H9 (cell line): ENCODE measurements at regions not wholly inside any gene's neighbourhood (a gene's known extent, or its start where the extent isn't known, plus 50 kb on each side); places are given as distances from the start of the nearest gene placed in this dataset.

Experiments
- DNase-seq: peaks from one replicate; pipeline ENCODE4 v3.0.0-alpha.2; 2017
- H2AFZ ChIP-seq: one replicate; pipeline ENCODE4 v1.6.1; 2013; ENCODE audit warnings: mild to moderate bottlenecking, low read length, control low read depth, moderate library complexity
- H2AK5ac ChIP-seq: 2 replicates; pipeline ENCODE4 v1.6.1; 2013; ENCODE audit warnings: low read length, control low read depth, mixed read lengths; ENCODE audit not compliant: insufficient read length
- H2BK120ac ChIP-seq: one replicate; pipeline ENCODE4 v1.6.1; 2013; ENCODE audit warnings: low read depth, mild to moderate bottlenecking, low read length, control low read depth, inconsistent platforms; ENCODE audit not compliant: poor library complexity, severe bottlenecking
- H2BK12ac ChIP-seq: 2 replicates; pipeline ENCODE4 v1.6.1; 2013; ENCODE audit warnings: low read length, control low read depth, mixed read lengths, low read depth; ENCODE audit not compliant: insufficient read length
- H2BK15ac ChIP-seq: 2 replicates; pipeline ENCODE4 v1.6.1; 2013; ENCODE audit warnings: low read depth, low read length, control low read depth
- H2BK20ac ChIP-seq: one replicate; pipeline ENCODE4 v1.6.1; 2013; ENCODE audit warnings: low read depth, mild to moderate bottlenecking, low read length, control low read depth, inconsistent platforms; ENCODE audit not compliant: poor library complexity, severe bottlenecking
- H2BK5ac ChIP-seq: 2 replicates; pipeline ENCODE4 v1.6.1; 2013; ENCODE audit warnings: low read length, control low read depth, mixed read lengths; ENCODE audit not compliant: insufficient read length
- H3K14ac ChIP-seq: 2 replicates; pipeline ENCODE4 v1.6.1; 2013; ENCODE audit warnings: low read length, control low read depth; ENCODE audit not compliant: insufficient read depth
- H3K18ac ChIP-seq: 2 replicates; pipeline ENCODE4 v1.6.1; 2013; ENCODE audit warnings: low read depth, mild to moderate bottlenecking, mixed read lengths, low read length, control low read depth; ENCODE audit not compliant: insufficient read length
- H3K23ac ChIP-seq: 2 replicates; pipeline ENCODE4 v1.6.1; 2013; ENCODE audit warnings: low read length, control low read depth, mixed read lengths, low read depth; ENCODE audit not compliant: insufficient read length
- H3K23me2 ChIP-seq: 2 replicates; pipeline ENCODE4 v1.6.1; 2013; ENCODE audit warnings: low read depth, mild to moderate bottlenecking, mixed read lengths, low read length, control low read depth; ENCODE audit not compliant: insufficient read length, poor library complexity, severe bottlenecking
- H3K27ac ChIP-seq: 2 replicates; pipeline ENCODE4 v1.5.1; 2013; ENCODE audit warnings: low read length, control low read depth, mixed read lengths, low read depth; ENCODE audit not compliant: insufficient read length
- H3K27me3 ChIP-seq: 2 replicates; pipeline ENCODE4 v1.6.1; 2013; ENCODE audit warnings: low read length, control low read depth, inconsistent platforms; ENCODE audit not compliant: insufficient read depth
- H3K4ac ChIP-seq: 2 replicates; pipeline ENCODE4 v1.6.1; 2013; ENCODE audit warnings: low read depth, mild to moderate bottlenecking, control low read depth, inconsistent platforms, low read length, moderate library complexity
- H3K4me1 ChIP-seq: 2 replicates; pipeline ENCODE4 v1.6.1; 2013; ENCODE audit warnings: low read length, control low read depth, inconsistent platforms; ENCODE audit not compliant: insufficient read depth
- H3K4me2 ChIP-seq: 2 replicates; pipeline ENCODE4 v1.6.1; 2013; ENCODE audit warnings: low read length, control low read depth, mixed read lengths; ENCODE audit not compliant: insufficient read length, insufficient read depth
- H3K56ac ChIP-seq: 2 replicates; pipeline ENCODE4 v1.6.1; 2013; ENCODE audit warnings: low read depth, mild to moderate bottlenecking, mixed read lengths, low read length, control low read depth; ENCODE audit not compliant: insufficient read length
- H3K79me1 ChIP-seq: 2 replicates; pipeline ENCODE4 v1.6.1; 2013; ENCODE audit warnings: low read depth, mild to moderate bottlenecking, moderate library complexity, low read length, control low read depth, inconsistent platforms; ENCODE audit not compliant: insufficient read depth, poor library complexity, severe bottlenecking
- H3K79me2 ChIP-seq: 2 replicates; pipeline ENCODE4 v1.6.1; 2013; ENCODE audit warnings: low read length, control low read depth, inconsistent platforms; ENCODE audit not compliant: insufficient read depth
- H3K9ac ChIP-seq: 2 replicates; pipeline ENCODE4 v1.6.1; 2013; ENCODE audit warnings: low read length, control low read depth, mixed read lengths; ENCODE audit not compliant: insufficient read length; ENCODE audit errors: extremely low read depth
- H3K9me3 ChIP-seq: one replicate; pipeline ENCODE4 v1.6.1; 2013; ENCODE audit warnings: low read depth, low read length, inconsistent platforms; ENCODE audit not compliant: control insufficient read depth
- H3T11ph ChIP-seq: one replicate; pipeline ENCODE4 v1.6.1; 2013; ENCODE audit warnings: mild to moderate bottlenecking, low read length, control low read depth, inconsistent platforms
- H4K20me1 ChIP-seq: one replicate; pipeline ENCODE4 v1.6.1; 2013; ENCODE audit not compliant: control insufficient read depth, insufficient read length, insufficient read depth
- H4K5ac ChIP-seq: 2 replicates; pipeline ENCODE4 v1.6.1; 2013; ENCODE audit warnings: low read depth, mild to moderate bottlenecking, mixed read lengths, low read length, control low read depth; ENCODE audit not compliant: insufficient read length
- H4K8ac ChIP-seq: replicated peaks from 2 replicates; pipeline ENCODE4 v1.6.1; 2013; ENCODE audit warnings: low read length, control low read depth, mixed read lengths, low read depth; ENCODE audit not compliant: insufficient read length
- H4K91ac ChIP-seq: 2 replicates; pipeline ENCODE4 v1.6.1; 2013; ENCODE audit warnings: low read depth, mild to moderate bottlenecking, moderate library complexity, mixed read lengths, low read length, control low read depth; ENCODE audit not compliant: insufficient read length
- H3K27ac Mint-ChIP-seq, 3 experiments: 2 replicates in 2 of 3; 3 replicates in 1 of 3; pipeline ENCODE4 v1.8.0; 2020 to 2021; ENCODE audit warnings: mixed read lengths in 3 of 3, mild to moderate bottlenecking in 1 of 3, moderate library complexity in 1 of 3
- H3K27me3 Mint-ChIP-seq: 2 replicates; pipeline ENCODE4 v1.8.0; 2021; ENCODE audit warnings: low read depth, mild to moderate bottlenecking, moderate library complexity, mixed read lengths
- H3K36me3 Mint-ChIP-seq, 3 experiments: 2 replicates in 2 of 3; 3 replicates in 1 of 3; pipeline ENCODE4 v1.8.0; 2020 to 2021; ENCODE audit warnings: low read depth in 3 of 3, mixed read lengths in 3 of 3; ENCODE audit not compliant: insufficient read depth in 1 of 3
- H3K4me1 Mint-ChIP-seq, 2 experiments: 2 replicates each; pipeline ENCODE4 v1.8.0; 2020; ENCODE audit warnings: mixed read lengths in 2 of 2
- H3K4me3 Mint-ChIP-seq, 2 experiments: 2 replicates in 1 of 2; 3 replicates in 1 of 2; pipeline ENCODE4 v1.8.0; 2020 to 2021; ENCODE audit warnings: mild to moderate bottlenecking in 2 of 2, mixed read lengths in 2 of 2, moderate library complexity in 1 of 2
- H3K9me3 Mint-ChIP-seq, 2 experiments: 2 replicates in 1 of 2; 3 replicates in 1 of 2; pipeline ENCODE4 v1.8.0; 2020; ENCODE audit warnings: mild to moderate bottlenecking in 2 of 2, mixed read lengths in 2 of 2, moderate library complexity in 1 of 2
- WGBS: extraction: QIAGEN DNeasy Blood & Tissue Kit; methylation state at CpG from one replicate; pipeline ENCODE4 v1.1.7; 2013; ENCODE audit warnings: missing lambda C conversion rate, low lambda C conversion rate, mixed read lengths; ENCODE audit not compliant: insufficient read length; ENCODE audit errors: extremely low coverage; 5-methylcytosine and 5-hydroxymethylcytosine counted together
- TF ChIP-seq, protein P1 (sequence below): fragments of 200-600 bp; sonication (generic); conservative IDR thresholded peaks from 3 replicates; pipeline ENCODE4 v1.8.0; 2021; ENCODE audit warnings: antibody characterized with exemption, mild to moderate bottlenecking

DNA sequence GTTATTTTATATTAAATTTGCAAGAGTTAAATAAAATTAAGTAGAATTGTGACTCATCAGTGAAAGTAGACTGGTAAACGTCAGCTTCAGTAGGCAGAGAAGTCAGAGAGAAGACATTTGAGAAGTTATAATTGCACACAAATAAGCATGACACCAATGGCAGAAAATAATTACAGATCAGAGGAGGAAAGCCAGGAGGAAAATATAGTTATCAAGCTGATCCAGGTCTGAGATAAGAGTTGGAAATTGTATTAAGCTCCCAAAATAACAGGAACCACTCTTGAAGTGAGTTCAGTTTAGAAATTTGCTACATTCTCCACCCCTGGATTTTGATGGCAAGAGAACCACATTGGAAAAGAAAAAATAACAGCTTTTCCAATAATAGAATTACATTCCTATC is 533.8 kb upstream of the CHORDC1 start:
- no peak overlapping the region for H2BK15ac ChIP-seq
- no peaks in the 10 kb centered on the region for H3K23me2 ChIP-seq
- H3K4me1 Mint-ChIP-seq = no peaks in the 10 kb centered on the region

More for the DNA sequence above, 533.8 kb upstream of the CHORDC1 start:
- Histone ChIP-seq H3K9ac (no peak overlapping the region), H2BK12ac (no peak overlapping the region), H3K27ac (no peak overlapping the region), H3K14ac (no peak overlapping the region), H2BK20ac (no peak overlapping the region), H4K91ac (no peak overlapping the region), H2BK120ac (no peak overlapping the region), H4K5ac (no peak overlapping the region), H3K79me1 (no peaks in the 10 kb centered on the region), H3K4me2 (no peak overlapping the region), H4K8ac (no peak overlapping the region), H4K20me1 (no peaks in the 10 kb centered on the region), H3K79me2 (no peaks in the 10 kb centered on the region), H3K9me3 (no peaks in the 10 kb centered on the region), H2AFZ (no peak overlapping the region), H3K27me3 (no peaks in the 10 kb centered on the region), H3K18ac (no peak overlapping the region), H3K23ac (no peak overlapping the region), H3K4ac (no peak overlapping the region), H2BK5ac (no peak overlapping the region), H3T11ph (no peak overlapping the region), H3K4me1 (no peaks in the 10 kb centered on the region), H3K56ac (no peak overlapping the region), H2AK5ac (no peak overlapping the region)
- H3K9me3 Mint-ChIP-seq = no peaks in the 10 kb centered on the region
- no peak overlapping the region for H3K27ac Mint-ChIP-seq
- no peaks in the 10 kb centered on the region for H3K27me3 Mint-ChIP-seq
- no peak for DNase-seq
- no peaks in the 10 kb centered on the region for H3K36me3 Mint-ChIP-seq
- H3K4me3 Mint-ChIP-seq = no peak overlapping the region
- no CpG with 5 or more reads among the region's 1 CpG for WGBS
- TF ChIP-seq, protein P1, sequence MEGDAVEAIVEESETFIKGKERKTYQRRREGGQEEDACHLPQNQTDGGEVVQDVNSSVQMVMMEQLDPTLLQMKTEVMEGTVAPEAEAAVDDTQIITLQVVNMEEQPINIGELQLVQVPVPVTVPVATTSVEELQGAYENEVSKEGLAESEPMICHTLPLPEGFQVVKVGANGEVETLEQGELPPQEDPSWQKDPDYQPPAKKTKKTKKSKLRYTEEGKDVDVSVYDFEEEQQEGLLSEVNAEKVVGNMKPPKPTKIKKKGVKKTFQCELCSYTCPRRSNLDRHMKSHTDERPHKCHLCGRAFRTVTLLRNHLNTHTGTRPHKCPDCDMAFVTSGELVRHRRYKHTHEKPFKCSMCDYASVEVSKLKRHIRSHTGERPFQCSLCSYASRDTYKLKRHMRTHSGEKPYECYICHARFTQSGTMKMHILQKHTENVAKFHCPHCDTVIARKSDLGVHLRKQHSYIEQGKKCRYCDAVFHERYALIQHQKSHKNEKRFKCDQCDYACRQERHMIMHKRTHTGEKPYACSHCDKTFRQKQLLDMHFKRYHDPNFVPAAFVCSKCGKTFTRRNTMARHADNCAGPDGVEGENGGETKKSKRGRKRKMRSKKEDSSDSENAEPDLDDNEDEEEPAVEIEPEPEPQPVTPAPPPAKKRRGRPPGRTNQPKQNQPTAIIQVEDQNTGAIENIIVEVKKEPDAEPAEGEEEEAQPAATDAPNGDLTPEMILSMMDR = no peak
